B cell (primary cell): ENCODE measurements at regions not wholly inside any gene's neighbourhood (a gene's known extent, or its start where the extent isn't known, plus 50 kb on each side); places are given as distances from the start of the nearest gene placed in this dataset.

Experiments
- ATAC-seq: fragments of 200-7000 bp; cut with Tn5 transposase; one replicate; pipeline ENCODE4 v1.10.0; 2021; ENCODE audit warnings: low read depth, mild to moderate bottlenecking, moderate number of reproducible peaks, moderate library complexity
- CTCF ChIA-PET: fragments of 350-600 bp; sonication (Branson Sonifier 250); formaldehyde crosslinking; loops from one replicate; lab custom pipeline; 2021; ENCODE audit warnings: antibody characterized with exemption, inconsistent platforms; lab: Charles Lee
- POLR2A ChIA-PET: fragments of 350-600 bp; sonication (Branson Sonifier 250); formaldehyde crosslinking; loops from one replicate; lab custom pipeline; 2021; ENCODE audit warnings: antibody characterized with exemption; lab: Charles Lee
- DNase-seq: peaks from one replicate; pipeline ENCODE4 v3.0.0; 2013
- H2AFZ ChIP-seq: 2 replicates; pipeline ENCODE4 v1.6.1; 2012; ENCODE audit warnings: mild to moderate bottlenecking, low read depth, low read length; ENCODE audit not compliant: insufficient read depth, poor library complexity, severe bottlenecking
- H3K27ac ChIP-seq, 2 donors: 1 replicate in 1 of 2; 2 replicates in 1 of 2; pipeline ENCODE4 v1.5.1; 2012 to 2013; ENCODE audit warnings: low read length in 2 of 2, mild to moderate bottlenecking in 2 of 2, moderate library complexity in 1 of 2
- H3K27me3 ChIP-seq, 4 experiments: fragments of 200-600 bp in 1 of 4; sonication (generic) in 1 of 4; replicated peaks in 1 of 4; 1 replicate in 2 of 4; 2 replicates in 2 of 4; pipeline versions ENCODE4 v1.6.1 to v1.7.0; 2013 to 2016; ENCODE audit warnings: low read length in 3 of 4, mild to moderate bottlenecking in 2 of 4, mixed read lengths in 1 of 4, moderate library complexity in 1 of 4; ENCODE audit not compliant: insufficient read depth in 4 of 4, control insufficient read depth in 3 of 4; ENCODE audit errors: control extremely low read depth in 1 of 4
- H3K36me3 ChIP-seq, 2 experiments: replicated peaks in 1 of 2; 1 replicate in 1 of 2; 2 replicates in 1 of 2; pipeline versions ENCODE4 v1.6.1 to v1.7.1; 2013; ENCODE audit warnings: low read length in 1 of 2; ENCODE audit not compliant: insufficient read depth in 2 of 2, control insufficient read depth in 1 of 2; ENCODE audit errors: control extremely low read depth in 1 of 2, extremely low read depth in 1 of 2
- H3K4me1 ChIP-seq, 2 donors: fragments of 200-600 bp in 1 of 2; sonication (generic) in 1 of 2; 1 replicate in 1 of 2; 2 replicates in 1 of 2; pipeline versions ENCODE4 v1.5.1 to v1.6.1; 2013 to 2017; ENCODE audit warnings: low read length in 2 of 2; ENCODE audit not compliant: control insufficient read depth in 2 of 2, insufficient read depth in 2 of 2
- H3K4me2 ChIP-seq: replicated peaks from 2 replicates; pipeline ENCODE3; 2012; ENCODE audit warnings: mild to moderate bottlenecking, low read depth, low read length; ENCODE audit not compliant: poor library complexity, severe bottlenecking
- H3K4me3 ChIP-seq, 5 experiments: fragments of 200-600 bp in 1 of 5; sonication (generic) in 1 of 5; 1 replicate in 3 of 5; 2 replicates in 2 of 5; pipeline versions ENCODE4 v1.5.1 to v1.7.0; 2011 to 2016; ENCODE audit warnings: low read length in 4 of 5, mild to moderate bottlenecking in 4 of 5, low read depth in 2 of 5, control low read depth in 1 of 5, moderate library complexity in 1 of 5; ENCODE audit not compliant: insufficient read depth in 1 of 5; ENCODE audit errors: control extremely low read depth in 1 of 5, extremely low read depth in 1 of 5
- H3K79me2 ChIP-seq: fragments of 200-600 bp; sonication (generic); one replicate; pipeline ENCODE4 v1.6.0; 2016; ENCODE audit warnings: low read length; ENCODE audit not compliant: control insufficient read depth, insufficient read depth
- H3K9ac ChIP-seq: fragments of 200-600 bp; sonication (generic); 2 replicates; pipeline ENCODE4 v1.6.1; 2017; ENCODE audit warnings: mild to moderate bottlenecking, low read length, moderate library complexity
- H3K9me3 ChIP-seq, 3 donors: one replicate each; pipeline versions ENCODE4 v1.6.1 to v1.7.1; 2013; ENCODE audit warnings: low read length in 2 of 3; ENCODE audit not compliant: control insufficient read depth in 2 of 3, insufficient read depth in 1 of 3; ENCODE audit errors: control extremely low read depth in 1 of 3
- H4K20me1 ChIP-seq: 2 replicates; pipeline ENCODE4 v1.6.0; 2012; ENCODE audit warnings: mild to moderate bottlenecking, low read length; ENCODE audit not compliant: insufficient read depth, control insufficient read depth, poor library complexity, severe bottlenecking
- H3K27ac Mint-ChIP-seq: one replicate; pipeline ENCODE4 v1.8.0; 2021; ENCODE audit warnings: mixed read lengths
- H3K27me3 Mint-ChIP-seq: one replicate; pipeline ENCODE4 v1.8.0; 2021; ENCODE audit warnings: mixed read lengths
- H3K4me1 Mint-ChIP-seq: one replicate; pipeline ENCODE4 v1.8.0; 2021; ENCODE audit warnings: mixed read lengths
- H3K4me3 Mint-ChIP-seq: one replicate; pipeline ENCODE4 v1.8.0; 2021; ENCODE audit warnings: mixed read lengths
- H3K9me3 Mint-ChIP-seq: one replicate; pipeline ENCODE4 v1.8.0; 2022; ENCODE audit warnings: mixed read lengths; ENCODE audit not compliant: insufficient read depth
- CTCF ChIP-seq: fragments of 200-600 bp; IDR thresholded peaks from one replicate; pipeline ENCODE4 v1.8.0; 2022; ENCODE audit warnings: antibody characterized with exemption, mild to moderate bottlenecking
- EZH2 ChIP-seq: IDR thresholded peaks from 2 replicates; pipeline ENCODE4 v1.6.1; 2012; ENCODE audit warnings: borderline replicate concordance, low read depth, mild to moderate bottlenecking, moderate library complexity, low read length; ENCODE audit not compliant: insufficient read depth, poor library complexity, severe bottlenecking
- WGBS: methylation state at CpG from one replicate; pipeline ENCODE4 v1.1.5; 2013; ENCODE audit warnings: missing lambda C conversion rate; ENCODE audit not compliant: insufficient coverage; 5-methylcytosine and 5-hydroxymethylcytosine counted together
- intact Hi-C: fragments of 100-400 bp; cut with micrococcal nuclease; formaldehyde crosslinking; loops from one replicate; pipeline ENCODE4 v1.10.0; 2022

DNA sequence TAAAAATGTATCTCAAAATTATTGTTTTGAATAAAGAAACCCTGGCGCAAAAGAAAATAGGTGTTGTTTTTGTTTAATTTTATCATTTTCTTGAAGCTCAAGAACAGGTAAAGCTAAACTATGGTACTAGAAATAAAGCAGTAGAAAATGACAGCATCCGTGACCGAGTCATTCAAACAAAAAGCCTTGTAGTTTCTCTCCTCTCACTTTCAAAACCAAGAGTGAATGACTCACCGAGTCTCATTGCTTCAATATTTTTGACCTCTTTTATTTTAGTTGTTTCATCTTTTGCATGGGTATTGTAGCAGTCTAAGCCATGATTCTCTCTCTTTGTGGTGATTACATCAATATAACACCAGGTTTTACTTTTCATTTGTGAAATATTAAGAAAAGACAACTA, 396.5 kb downstream of the POM121L12 start:
- H3K27me3 Mint-ChIP-seq = no peaks in the 10 kb centered on the region
- WGBS = no CpG with 5 or more reads among the region's 4 CpGs
- H3K4me1 ChIP-seq = no peaks in the 10 kb centered on the region

DNA sequence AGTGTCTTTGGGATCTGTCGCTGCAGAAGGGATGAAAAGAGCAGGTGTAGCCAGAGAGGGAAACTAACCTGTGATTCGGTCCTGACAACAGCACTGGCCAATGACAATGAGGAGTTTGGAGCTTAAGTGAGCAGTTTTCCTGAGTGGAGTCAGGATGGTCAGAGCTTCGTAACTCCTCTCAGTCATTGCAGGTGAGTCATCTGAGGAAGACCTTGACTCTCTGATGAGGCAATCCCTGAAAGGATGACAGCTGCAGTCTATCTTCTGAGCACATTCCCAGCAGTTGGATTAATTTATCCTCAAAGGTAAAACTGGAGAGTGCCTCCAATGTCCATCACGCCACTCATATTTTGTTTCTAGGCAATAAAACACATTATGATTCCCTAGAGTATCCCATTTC, 401.9 kb downstream of the POM121L12 start:
- WGBS = 81% methylated on average over 3 of the region's 4 CpGs
- Histone ChIP-seq H3K9ac (no peak overlapping the region), H4K20me1 (no peaks in the 10 kb centered on the region), H3K4me3 (no peak overlapping the region), H3K27ac (no peak overlapping the region), H3K4me2 (no peak overlapping the region), H3K27me3 (no peaks in the 10 kb centered on the region), H2AFZ (no peak overlapping the region), H3K79me2 (no peaks in the 10 kb centered on the region), H3K4me1 (no peaks in the 10 kb centered on the region), H3K36me3 (no peaks in the 10 kb centered on the region), H3K9me3 (peaks cover 0 to 3% (median 2%) of the 10 kb centered on the region in 3 donors)
- Mint-ChIP-seq H3K4me3 (no peak overlapping the region), H3K27ac (no peak overlapping the region), H3K27me3 (no peaks in the 10 kb centered on the region), H3K9me3 (peaks cover 5% of the 10 kb centered on the region), H3K4me1 (no peaks in the 10 kb centered on the region)
- DNase-seq = no peak
- TF ChIP-seq EZH2 (no peak), CTCF (no peak)
- CTCF ChIA-PET = no interaction called here
- no peak for ATAC-seq
- POLR2A ChIA-PET = no interaction called here
- intact Hi-C loops = no loop called here

More for the DNA sequence above, 396.5 kb downstream of the POM121L12 start:
- Histone ChIP-seq H3K4me2 (no peak overlapping the region), H3K27ac (no peak overlapping the region), H2AFZ (no peak overlapping the region), H3K9ac (no peak overlapping the region), H3K36me3 (no peaks in the 10 kb centered on the region), H3K9me3 (peaks cover 0 to 3% (median 2%) of the 10 kb centered on the region in 3 donors), H3K27me3 (no peaks in the 10 kb centered on the region), H3K79me2 (no peaks in the 10 kb centered on the region), H3K4me3 (no peak overlapping the region), H4K20me1 (no peaks in the 10 kb centered on the region)
- Mint-ChIP-seq H3K4me1 (no peaks in the 10 kb centered on the region), H3K4me3 (no peak overlapping the region), H3K27ac (no peak overlapping the region), H3K9me3 (peaks cover 2% of the 10 kb centered on the region)
- CTCF ChIA-PET = no interaction called here
- no peak for TF ChIP-seq CTCF
- DNase-seq = no peak
- ATAC-seq = no peak
- POLR2A ChIA-PET = no interaction called here
- intact Hi-C loops = no loop called here
